ENCODE measurements at regions not wholly inside any gene's neighbourhood (a gene's known extent, or its start where the extent isn't known, plus 50 kb on each side); places are given as distances from the start of the nearest gene placed in this dataset.

GRCh38 chr19:30083701-30084156 is 141.7 kb downstream of the URI1 start:
- TF ChIP-seq, protein P1, sequence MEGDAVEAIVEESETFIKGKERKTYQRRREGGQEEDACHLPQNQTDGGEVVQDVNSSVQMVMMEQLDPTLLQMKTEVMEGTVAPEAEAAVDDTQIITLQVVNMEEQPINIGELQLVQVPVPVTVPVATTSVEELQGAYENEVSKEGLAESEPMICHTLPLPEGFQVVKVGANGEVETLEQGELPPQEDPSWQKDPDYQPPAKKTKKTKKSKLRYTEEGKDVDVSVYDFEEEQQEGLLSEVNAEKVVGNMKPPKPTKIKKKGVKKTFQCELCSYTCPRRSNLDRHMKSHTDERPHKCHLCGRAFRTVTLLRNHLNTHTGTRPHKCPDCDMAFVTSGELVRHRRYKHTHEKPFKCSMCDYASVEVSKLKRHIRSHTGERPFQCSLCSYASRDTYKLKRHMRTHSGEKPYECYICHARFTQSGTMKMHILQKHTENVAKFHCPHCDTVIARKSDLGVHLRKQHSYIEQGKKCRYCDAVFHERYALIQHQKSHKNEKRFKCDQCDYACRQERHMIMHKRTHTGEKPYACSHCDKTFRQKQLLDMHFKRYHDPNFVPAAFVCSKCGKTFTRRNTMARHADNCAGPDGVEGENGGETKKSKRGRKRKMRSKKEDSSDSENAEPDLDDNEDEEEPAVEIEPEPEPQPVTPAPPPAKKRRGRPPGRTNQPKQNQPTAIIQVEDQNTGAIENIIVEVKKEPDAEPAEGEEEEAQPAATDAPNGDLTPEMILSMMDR (IDR thresholded peaks at IDR 0.05): no peak
- TF ChIP-seq POLR2A (IDR thresholded peaks at IDR 0.05) (no peak), EP300 (IDR thresholded peaks at IDR 0.05) (no peak)
